ENCODE measurements at regions not wholly inside any gene's neighbourhood (a gene's known extent, or its start where the extent isn't known, plus 50 kb on each side); places are given as distances from the start of the nearest gene placed in this dataset.
"Not testable (repeated sequence)": the region's sequence is repeated elsewhere in the genome, so short reads cannot be mapped to it uniquely, and the experiment has no call there.

- in situ Hi-C loops (cut with HindIII; ENCODE audit: low pct_unique_long_range_greater_than_20kb, low sequenced_read_pairs) = loop anchor here (25.0 kb wide), 1 partner anchor 109 kb away; no protein-coding TSS in a partner anchor
- no peak for DNase-seq (ENCODE audit: low read depth, low spot score)
These were observed 231.4 kb upstream of the TRPM3 start for GRCh38 chr9:71352837-71353236.

- no peak for DNase-seq (ENCODE audit: low read depth, low spot score)
- in situ Hi-C loops (cut with HindIII; ENCODE audit: low pct_unique_long_range_greater_than_20kb, low sequenced_read_pairs) = no loop called here
These were observed 227.8 kb upstream of the TRPM3 start for GRCh38 chr9:71349218-71349617.

- in situ Hi-C loops (cut with HindIII; ENCODE audit: low pct_unique_long_range_greater_than_20kb, low sequenced_read_pairs) = no loop called here
- DNase-seq (ENCODE audit: low read depth, low spot score) = no peak
These were observed 211.9 kb upstream of the TRPM3 start for GRCh38 chr9:71333321-71333720.

GRCh38 chr9:71331603-71332002, 210.2 kb upstream of the TRPM3 start:
- in situ Hi-C loops (cut with HindIII; ENCODE audit: low pct_unique_long_range_greater_than_20kb, low sequenced_read_pairs) = no loop called here
- DNase-seq (ENCODE audit: low read depth, low spot score) = no peak

- no peak for DNase-seq (ENCODE audit: low read depth, low spot score)
- in situ Hi-C loops (cut with HindIII; ENCODE audit: low pct_unique_long_range_greater_than_20kb, low sequenced_read_pairs) = no loop called here
These were observed 208.5 kb upstream of the TRPM3 start for GRCh38 chr9:71329873-71330272.

- DNase-seq (ENCODE audit: low read depth, low spot score) = no peak
- in situ Hi-C loops (cut with HindIII; ENCODE audit: low pct_unique_long_range_greater_than_20kb, low sequenced_read_pairs) = no loop called here
These were observed 204.9 kb upstream of the TRPM3 start for GRCh38 chr9:71326360-71326759.

GRCh38 chr9:71323357-71323756, 201.9 kb upstream of the TRPM3 start:
- DNase-seq (ENCODE audit: low read depth, low spot score) = no peak
- in situ Hi-C loops (cut with HindIII; ENCODE audit: low pct_unique_long_range_greater_than_20kb, low sequenced_read_pairs) = no loop called here

GRCh38 chr9:71322311-71322710, 200.9 kb upstream of the TRPM3 start:
- DNase-seq (ENCODE audit: low read depth, low spot score) = no peak

GRCh38 chr9:71308454-71308853, 187.0 kb upstream of the TRPM3 start:
- no peak for DNase-seq (ENCODE audit: low read depth, low spot score)
- in situ Hi-C loops (cut with HindIII; ENCODE audit: low pct_unique_long_range_greater_than_20kb, low sequenced_read_pairs) = no loop called here

More at GRCh38 chr9:71322311-71322710, 200.9 kb upstream of the TRPM3 start:
- in situ Hi-C loops (cut with HindIII; ENCODE audit: low pct_unique_long_range_greater_than_20kb, low sequenced_read_pairs) = no loop called here

GRCh38 chr9:71306134-71306533, 184.7 kb upstream of the TRPM3 start:
- no peak for DNase-seq (ENCODE audit: low read depth, low spot score)
- in situ Hi-C loops (cut with HindIII; ENCODE audit: low pct_unique_long_range_greater_than_20kb, low sequenced_read_pairs) = no loop called here

- DNase-seq (ENCODE audit: low read depth, low spot score) = no peak
- in situ Hi-C loops (cut with HindIII; ENCODE audit: low pct_unique_long_range_greater_than_20kb, low sequenced_read_pairs) = no loop called here
These were observed 181.9 kb upstream of the TRPM3 start for GRCh38 chr9:71303351-71303750.

GRCh38 chr9:71302776-71303175, 181.4 kb upstream of the TRPM3 start:
- DNase-seq (ENCODE audit: low read depth, low spot score) = peak; percentile 6

GRCh38 chr9:71295928-71296327, 174.5 kb upstream of the TRPM3 start:
- no peak for DNase-seq (ENCODE audit: low read depth, low spot score)
- in situ Hi-C loops (cut with HindIII; ENCODE audit: low pct_unique_long_range_greater_than_20kb, low sequenced_read_pairs) = loop anchor here (25.0 kb wide), 1 partner anchor 391 kb away; no protein-coding TSS in a partner anchor

More at GRCh38 chr9:71302776-71303175, 181.4 kb upstream of the TRPM3 start:
- in situ Hi-C loops (cut with HindIII; ENCODE audit: low pct_unique_long_range_greater_than_20kb, low sequenced_read_pairs) = no loop called here

- in situ Hi-C loops (cut with HindIII; ENCODE audit: low pct_unique_long_range_greater_than_20kb, low sequenced_read_pairs) = loop anchor here (25.0 kb wide), 1 partner anchor 401 kb away; no protein-coding TSS in a partner anchor
These were observed 164.7 kb upstream of the TRPM3 start for GRCh38 chr9:71286146-71286545.

GRCh38 chr9:71285191-71285656, 163.8 kb upstream of the TRPM3 start:
- DNase-seq (ENCODE audit: low read depth, low spot score) = peak; percentile 83
- in situ Hi-C loops (cut with HindIII; ENCODE audit: low pct_unique_long_range_greater_than_20kb, low sequenced_read_pairs) = loop anchor here (25.0 kb wide), 1 partner anchor 402 kb away; no protein-coding TSS in a partner anchor

More at GRCh38 chr9:71286146-71286545, 164.7 kb upstream of the TRPM3 start:
- DNase-seq (ENCODE audit: low read depth, low spot score) = no peak

GRCh38 chr9:71282116-71282515, 160.7 kb upstream of the TRPM3 start:
- not testable (repeated sequence) for DNase-seq (ENCODE audit: low read depth, low spot score)
- in situ Hi-C loops (cut with HindIII; ENCODE audit: low pct_unique_long_range_greater_than_20kb, low sequenced_read_pairs) = loop anchor here (25.0 kb wide), 1 partner anchor 405 kb away; no protein-coding TSS in a partner anchor

GRCh38 chr9:71279151-71279739, 157.8 kb upstream of the TRPM3 start:
- DNase-seq (ENCODE audit: low read depth, low spot score) = no peak
- in situ Hi-C loops (cut with HindIII; ENCODE audit: low pct_unique_long_range_greater_than_20kb, low sequenced_read_pairs) = loop anchor here (25.0 kb wide), 1 partner anchor 408 kb away; no protein-coding TSS in a partner anchor

GRCh38 chr9:71273613-71274012, 152.2 kb upstream of the TRPM3 start:
- DNase-seq (ENCODE audit: low read depth, low spot score) = no peak
- in situ Hi-C loops (cut with HindIII; ENCODE audit: low pct_unique_long_range_greater_than_20kb, low sequenced_read_pairs) = no loop called here

GRCh38 chr9:71271602-71272001, 150.2 kb upstream of the TRPM3 start:
- in situ Hi-C loops (cut with HindIII; ENCODE audit: low pct_unique_long_range_greater_than_20kb, low sequenced_read_pairs) = no loop called here
- peak; percentile 15 for DNase-seq (ENCODE audit: low read depth, low spot score)

All from SK-MEL-5 (cell line).